GM18907 (cell line): ENCODE measurements at regions not wholly inside any gene's neighbourhood (a gene's known extent, or its start where the extent isn't known, plus 50 kb on each side); places are given as distances from the start of the nearest gene placed in this dataset.

Experiments
- ATAC-seq: cut with Tn5 transposase; IDR thresholded peaks from one replicate; pipeline ENCODE4 v1.9.1; 2021; ENCODE audit warnings: mild to moderate bottlenecking, moderate library complexity; ENCODE audit not compliant: unreplicated experiment

DNA sequence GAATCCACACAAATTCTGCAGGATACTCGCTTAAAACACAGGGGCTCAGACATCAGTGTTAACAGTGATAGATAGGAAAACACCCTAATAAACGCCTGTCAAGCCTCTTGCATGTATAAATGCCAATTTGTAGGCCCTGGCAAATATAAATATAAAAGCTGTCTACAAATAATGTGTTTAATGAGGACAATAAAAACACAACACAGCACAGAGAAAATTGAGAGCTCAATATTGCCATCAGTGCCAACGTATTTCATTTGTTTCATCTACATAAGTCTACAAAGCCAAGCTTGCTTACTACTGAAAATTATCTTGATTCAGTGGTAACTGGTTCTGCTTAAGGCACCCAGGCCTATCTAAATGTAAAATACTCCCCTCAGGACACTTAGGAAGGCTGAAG lies 1387.0 kb upstream of the TENM4 start:
- ATAC-seq: no peak

DNA sequence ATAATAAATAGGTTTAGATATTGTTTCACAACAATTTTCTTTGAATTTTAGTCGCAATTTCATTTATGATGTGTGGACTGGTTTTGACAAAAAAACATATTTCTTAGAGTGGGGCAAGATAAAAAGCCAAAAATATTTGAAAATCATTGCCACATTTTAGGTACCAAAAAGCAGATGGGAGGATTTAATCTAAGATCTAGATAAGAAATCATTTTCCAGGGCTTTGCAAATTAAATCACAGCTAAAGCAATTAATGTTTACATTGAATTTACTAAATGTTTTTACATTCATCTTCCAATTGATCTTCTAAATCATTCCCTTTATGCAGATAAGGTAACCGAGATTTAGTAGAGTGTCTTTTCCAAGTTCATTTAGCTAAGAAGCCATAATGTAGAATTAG lies 1386.0 kb upstream of the TENM4 start:
- no peak for ATAC-seq

DNA sequence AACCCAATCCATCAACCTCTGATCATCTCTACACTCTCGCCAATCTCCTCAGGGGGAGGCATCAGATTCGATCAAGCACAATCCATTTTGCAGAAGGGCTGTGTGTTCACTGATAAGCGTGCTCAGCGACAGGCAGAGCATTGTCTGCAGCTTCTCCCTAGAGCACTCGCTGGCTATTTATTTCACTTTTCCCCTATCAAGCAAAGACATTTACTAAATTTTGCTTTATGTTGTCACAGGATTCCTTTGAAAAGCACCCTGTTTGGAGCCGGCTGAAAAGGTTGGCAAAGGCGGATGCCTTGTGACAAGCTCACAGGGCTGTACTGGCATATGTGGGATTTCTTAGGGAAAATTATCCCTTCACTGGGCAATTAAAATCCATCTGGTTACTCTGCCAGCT lies 1381.5 kb upstream of the TENM4 start:
- no peak for ATAC-seq

DNA sequence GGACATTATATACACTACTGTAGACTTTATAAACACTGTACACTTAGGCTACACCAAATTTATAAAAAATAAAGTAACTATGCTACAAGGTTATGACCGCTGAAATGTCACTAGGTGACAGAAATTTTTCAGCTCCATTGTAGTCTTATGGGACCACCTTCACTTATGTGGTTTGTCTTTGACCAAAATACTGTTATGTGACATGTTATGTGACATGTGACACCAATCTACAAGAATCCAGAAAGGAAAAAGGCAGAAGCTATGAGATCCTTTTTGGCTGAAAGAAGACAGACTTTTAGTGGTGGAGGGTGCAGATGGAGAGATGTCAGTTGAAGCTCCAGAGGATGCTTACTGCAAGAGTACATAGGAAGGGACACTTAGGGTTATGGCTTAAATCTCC lies 1378.4 kb upstream of the TENM4 start:
- no peak for ATAC-seq

DNA sequence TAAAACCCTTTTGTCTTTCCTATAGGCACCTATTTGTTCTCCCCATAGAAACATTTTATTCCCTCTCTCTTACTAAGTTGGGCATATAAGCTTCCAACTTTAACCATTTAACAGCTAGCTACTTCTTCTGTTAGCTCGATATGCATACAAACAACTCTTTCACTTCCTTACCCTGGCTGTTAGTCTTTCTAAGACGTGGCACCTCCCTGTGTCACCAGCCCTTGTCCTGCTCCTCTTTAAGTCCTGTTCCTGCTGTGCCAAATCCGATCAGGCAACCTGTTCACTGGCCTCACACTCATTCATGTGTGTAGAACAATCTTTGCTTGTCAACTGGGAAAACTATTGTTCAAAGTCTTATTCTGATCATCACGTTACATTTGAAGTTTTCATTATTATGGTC lies 1376.1 kb upstream of the TENM4 start:
- peak; percentile 35 for ATAC-seq

DNA sequence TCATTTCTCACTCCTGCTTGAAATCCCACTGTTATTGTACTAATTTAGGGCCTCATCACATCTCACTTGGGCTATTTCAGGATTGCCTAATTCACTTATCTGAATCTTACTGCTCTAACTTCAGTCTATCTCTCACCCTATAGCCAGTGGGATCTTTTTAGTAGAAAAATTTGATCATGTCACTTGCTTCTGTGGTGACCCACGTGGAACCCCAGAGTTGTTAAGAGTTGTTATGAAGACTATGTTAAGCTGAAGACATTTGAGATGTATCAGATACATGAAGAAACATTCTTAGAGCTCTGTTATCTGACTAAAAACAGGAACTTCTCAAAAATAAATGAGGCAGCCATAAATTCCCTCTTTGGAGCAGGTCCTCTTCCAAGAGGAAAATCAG lies 1375.6 kb upstream of the TENM4 start:
- ATAC-seq: peak; percentile 43

DNA sequence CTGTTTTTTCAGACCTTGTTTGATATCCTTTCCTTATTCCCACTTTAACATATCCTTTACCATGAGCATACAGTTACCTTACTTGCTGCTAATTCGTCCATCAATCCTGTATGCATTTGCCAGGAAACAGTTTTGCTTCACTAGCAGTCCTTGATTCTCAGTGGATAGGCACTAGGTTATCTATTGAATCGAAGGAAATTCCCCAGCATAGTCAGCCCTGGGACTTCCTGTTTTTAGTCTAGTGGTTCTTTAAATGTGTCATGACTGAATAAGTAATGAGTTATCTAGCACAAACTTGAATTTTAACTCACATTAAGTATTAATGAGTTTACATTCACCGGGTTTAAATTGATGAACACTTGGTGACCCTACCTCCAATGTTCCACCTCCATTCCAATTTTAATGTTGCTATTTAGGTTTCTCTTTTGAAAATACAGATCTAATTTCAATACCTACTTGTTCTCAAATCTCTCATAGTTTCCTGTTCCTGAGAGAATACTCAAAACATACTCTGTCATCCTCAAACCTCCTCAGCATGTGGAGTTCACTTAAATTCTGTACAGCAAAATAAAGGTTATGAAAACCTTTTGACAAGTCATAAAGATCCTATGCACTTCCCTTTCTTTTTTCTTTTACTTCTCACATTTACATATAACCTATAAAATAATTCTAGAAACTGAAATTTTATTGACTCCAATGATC lies 1375.1 kb upstream of the TENM4 start:
- ATAC-seq: peak; percentile 95

DNA sequence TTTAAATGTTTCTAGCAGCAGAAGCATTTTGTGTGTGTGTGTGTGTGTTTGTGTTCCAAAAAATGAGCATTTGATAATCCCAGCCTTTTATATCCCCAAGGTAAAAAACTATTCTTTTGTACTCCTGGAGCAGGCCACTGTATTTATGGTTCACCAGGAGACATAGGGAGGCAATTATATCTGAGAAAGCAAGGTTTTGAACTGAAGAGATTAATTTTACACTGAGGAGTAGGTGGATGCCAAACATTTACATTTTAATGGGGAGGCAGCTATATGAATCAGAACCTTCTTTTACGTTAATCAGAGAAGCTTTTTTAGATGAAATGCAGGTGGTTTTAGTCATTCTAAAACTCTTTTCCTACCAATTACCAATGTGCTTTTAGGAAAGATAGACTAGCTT lies 1374.0 kb upstream of the TENM4 start:
- ATAC-seq: no peak

DNA sequence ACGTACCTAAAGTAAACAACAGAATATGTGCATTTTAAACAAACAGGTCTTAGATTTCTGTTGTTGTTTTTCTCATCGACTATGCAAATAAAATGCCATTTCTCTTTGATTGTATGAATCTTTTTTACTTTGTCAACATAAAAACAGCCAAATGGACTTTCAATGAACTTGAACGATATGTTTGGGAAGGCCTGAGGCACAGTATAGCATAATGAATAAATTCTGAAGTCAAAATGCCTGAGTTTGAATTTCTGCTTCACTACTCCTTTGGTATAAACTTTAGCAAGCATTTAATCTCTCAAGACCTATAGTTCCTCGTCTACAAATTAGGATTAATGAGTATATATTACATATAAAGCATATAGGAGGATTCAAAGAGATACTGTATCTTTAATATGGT lies 1369.9 kb upstream of the TENM4 start:
- ATAC-seq: no peak

DNA sequence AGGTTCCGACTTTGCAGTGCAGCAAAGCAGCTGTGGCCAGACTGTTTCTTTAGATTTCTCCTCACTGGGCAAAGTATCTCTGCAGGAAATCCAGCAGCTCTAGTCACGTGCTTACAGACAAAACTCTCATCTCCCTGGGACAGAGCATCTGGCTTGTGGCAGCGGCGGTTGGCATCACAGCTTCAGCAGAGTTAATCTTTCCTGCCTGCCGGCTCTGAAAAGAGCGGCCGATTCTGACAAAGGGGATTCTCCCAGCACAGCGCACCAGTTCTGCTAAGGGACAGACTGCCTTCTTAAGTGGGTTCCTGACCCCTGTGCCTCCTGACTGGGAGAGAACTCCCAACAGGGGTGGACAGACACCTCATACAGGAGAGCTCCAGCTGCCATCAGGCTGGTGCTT lies 1357.3 kb upstream of the TENM4 start:
- ATAC-seq: no peak

DNA sequence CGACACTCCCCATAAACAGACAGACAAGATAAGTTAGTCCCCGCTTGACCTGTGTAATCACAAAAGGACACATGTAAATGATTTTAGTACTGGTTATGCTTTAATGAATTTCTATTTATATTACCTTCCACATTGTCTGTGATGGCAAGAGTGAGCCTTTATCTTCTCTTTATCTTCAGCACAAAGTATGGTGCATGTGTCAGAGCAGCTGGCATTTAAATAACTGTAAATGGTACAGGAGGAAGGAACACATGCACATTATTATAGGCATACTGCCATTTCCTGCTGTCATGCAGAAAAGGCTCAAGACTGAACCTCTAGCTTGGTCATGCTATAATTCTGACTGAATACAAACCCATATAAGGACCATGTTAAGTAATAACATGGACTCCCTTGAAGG lies 1342.7 kb upstream of the TENM4 start:
- ATAC-seq: no peak

DNA sequence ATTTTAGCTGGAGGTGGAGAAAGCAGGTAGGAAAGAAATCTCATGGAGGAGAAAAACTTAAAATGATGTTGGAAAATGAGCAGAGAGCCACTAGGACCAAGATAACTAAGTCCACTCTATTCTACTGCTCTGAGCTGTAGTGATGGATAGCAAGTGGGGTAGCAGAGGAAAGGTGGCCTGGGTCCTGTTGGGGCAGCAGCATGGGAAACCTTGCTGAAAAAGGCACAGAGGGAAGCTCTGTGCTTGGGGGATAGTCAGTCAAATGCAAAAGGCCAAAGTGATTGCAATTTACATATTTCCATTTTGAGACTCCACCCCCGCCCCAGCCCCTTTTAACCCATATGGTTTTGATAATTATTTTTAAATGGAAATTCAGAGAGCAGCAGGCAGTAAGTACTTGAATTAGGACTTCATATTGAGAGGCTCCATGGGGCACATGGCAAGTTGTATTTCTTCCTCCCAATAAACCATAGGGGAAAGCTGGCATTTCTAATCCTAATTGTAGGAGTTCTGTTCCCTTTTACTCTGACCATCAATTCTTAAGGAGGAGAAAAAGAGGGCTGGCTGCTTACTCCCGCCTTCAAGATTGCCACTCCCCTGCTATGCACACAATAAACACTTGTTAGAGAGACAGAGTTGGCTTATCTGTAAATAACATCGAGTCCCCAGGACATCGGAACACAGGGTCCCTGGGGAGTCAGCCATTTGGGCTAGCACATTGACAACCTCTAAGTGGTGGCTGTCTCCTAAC lies 1341.5 kb upstream of the TENM4 start:
- ATAC-seq: no peak

DNA sequence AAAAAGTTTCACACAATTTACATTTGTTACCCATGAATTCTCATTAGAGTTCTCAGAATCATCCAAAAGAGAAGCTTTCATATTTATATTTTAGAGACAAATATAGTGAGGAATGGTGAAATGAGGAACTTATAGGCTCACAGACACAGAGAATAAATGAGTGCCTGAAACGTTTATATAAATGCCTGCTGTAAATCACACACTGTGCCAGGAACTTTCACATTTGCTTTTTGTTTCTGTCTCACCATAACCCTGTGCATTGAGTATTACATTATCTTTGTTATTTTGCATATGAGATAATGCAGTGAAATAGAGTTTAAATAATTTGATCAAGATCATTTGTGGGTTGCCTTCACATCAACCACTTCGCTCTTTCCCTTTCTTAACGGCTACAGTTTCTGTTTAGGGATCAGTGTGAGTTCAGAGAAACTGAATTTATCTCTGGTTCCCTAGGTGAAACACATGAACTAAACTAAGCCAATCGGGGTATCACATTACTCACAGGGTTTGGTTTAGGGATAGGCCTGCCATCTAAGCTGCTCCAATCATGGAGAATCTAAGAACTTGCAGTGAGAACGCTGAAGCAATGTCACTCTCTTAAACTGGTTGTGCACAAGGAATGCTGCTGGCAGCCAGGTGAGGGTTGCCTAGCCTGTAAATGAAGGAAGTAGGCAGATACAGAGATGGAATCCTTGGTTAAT lies 1339.2 kb upstream of the TENM4 start:
- no peak for ATAC-seq

DNA sequence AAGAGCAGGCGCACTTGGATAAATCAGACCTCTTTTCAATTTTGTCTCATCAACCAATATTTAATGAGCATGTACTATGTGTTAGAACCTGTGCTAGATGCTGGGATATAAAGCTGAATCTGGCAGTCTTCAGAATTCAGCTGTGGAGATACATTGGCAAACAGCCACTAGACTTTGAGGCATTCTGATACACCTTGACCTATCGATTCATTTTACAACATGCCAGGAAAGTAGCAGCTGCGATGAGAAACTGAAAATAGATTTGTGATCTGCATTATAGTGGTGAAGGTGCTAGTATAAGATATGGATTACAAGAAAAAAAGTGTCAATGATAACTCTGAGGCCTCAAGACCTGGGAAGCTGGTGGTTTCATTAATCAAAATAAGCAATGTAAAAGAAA lies 1338.1 kb upstream of the TENM4 start:
- no peak for ATAC-seq

DNA sequence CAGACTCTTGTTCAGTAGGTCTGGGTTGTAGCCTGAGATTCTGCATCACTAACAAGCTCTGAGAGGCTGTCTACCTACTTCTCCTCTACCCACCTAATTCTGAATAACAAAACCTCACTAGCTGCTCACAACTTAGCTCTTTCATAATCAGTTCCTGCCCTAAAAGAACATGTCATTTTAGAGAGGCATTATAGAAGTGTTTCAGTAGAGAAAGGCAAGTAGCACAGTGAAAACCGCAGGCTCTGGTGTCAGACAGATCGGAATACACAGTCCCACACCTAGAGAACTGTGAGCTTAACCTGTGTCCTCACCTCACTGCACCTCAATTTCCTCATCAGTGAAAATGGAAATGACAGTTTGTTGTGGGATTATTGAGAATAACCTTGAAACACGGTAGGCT lies 1337.6 kb upstream of the TENM4 start:
- ATAC-seq: no peak

DNA sequence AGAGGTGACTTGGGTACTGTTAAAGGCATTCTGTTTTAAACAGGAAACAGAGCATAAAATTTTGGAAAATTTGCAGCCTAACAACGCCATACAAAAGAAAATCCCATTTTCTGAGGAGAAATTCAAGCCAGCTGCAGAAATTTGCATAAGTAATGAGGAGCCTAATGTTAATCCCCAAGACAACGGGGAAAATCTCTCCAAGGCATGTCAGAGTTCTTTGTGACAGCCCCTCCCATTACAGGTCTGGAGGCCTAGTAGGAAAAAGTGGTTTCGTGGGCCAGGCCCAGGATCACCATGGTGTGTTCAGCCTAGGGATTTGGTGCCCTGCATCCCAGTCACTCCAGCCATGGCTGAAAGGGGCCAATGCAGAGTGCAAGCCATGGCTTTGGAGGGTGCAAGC lies 1333.1 kb upstream of the TENM4 start:
- no peak for ATAC-seq

DNA sequence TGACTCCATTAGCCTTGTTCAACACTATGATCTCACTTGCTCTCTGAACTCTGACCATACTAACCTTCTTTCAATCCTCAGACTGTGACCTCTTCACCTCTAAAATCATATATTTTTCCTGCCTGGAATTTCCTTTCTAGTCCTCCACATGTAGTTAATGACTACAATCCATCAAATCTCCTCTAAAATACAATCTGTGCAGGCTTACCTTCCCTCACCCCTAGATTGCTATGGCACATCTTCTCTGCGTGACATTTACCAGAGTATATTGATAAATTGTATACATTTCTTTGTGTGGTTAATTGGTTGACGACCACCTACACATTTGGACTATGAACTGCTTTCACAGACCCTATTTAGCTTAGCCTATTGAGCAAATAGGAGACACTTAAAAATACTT lies 1330.2 kb upstream of the TENM4 start:
- no peak for ATAC-seq

DNA sequence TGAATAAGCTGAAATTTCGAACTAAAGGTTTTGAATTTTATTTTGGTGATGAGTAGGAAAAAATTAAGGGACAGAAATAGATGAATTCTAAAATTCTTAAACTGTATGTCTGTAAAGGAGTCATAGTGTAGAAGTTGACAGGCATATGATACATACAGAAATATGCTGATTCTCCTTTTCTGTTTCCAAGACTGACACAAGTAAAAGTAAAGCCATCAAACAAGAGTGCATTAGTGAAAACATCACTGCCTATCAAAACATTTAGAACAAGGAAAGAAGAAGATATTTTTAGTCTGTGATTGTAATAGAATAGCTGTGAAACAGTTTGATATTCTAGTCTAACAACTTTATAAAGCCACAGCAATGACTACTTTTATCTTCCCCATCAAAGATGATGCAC lies 1318.0 kb upstream of the TENM4 start:
- ATAC-seq: no peak

DNA sequence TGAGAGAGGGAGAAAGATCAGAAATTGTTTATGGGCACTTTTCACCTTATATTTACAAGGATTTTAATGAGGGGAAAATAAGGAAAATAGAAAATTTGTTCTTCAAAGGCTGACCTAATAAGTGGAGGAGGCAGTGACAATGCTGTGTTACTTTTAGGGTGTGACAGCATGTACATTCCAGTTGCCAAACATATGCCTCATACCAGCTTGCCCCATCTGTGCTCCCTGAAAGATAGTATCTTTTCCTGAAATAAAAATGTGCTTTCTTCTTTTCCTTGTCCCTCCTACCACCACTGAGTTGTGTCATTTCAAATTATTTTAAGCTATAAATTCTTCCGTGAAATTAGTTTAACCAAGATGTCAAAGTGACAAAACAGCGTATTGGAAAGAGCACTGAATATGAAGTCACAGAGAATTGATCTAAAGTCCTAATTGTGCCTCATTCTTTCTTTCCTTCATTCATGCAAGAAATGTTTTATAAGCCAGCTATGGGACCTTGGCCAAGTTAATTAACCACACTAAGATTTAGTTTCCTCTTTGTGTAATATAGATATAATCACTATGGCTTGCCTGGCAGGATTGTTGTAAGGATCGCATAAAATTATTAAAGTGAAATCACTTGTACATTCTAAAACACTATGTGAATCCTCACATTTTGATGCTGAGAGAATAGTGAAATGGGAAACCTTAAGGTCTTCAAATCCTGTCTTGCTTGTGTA lies 1307.5 kb upstream of the TENM4 start:
- ATAC-seq: no peak

DNA sequence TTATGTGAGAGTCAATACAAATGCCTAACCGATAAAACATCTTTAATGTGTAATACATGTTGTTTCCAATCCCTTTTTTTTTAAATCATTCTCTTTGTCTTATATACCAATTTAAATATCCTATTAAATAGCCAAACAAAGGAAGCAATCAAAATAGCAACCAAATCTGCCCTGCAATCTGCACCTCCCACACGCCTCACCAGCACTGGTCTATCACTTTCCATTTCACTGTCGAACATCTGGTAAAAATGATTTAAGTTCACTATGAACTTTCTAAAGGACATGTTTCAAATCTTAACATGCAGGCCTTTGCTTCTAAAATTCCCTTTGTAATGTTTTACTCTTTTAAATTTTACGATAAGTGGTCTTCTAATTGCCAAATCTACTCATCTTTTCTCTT lies 1305.5 kb upstream of the TENM4 start:
- no peak for ATAC-seq

DNA sequence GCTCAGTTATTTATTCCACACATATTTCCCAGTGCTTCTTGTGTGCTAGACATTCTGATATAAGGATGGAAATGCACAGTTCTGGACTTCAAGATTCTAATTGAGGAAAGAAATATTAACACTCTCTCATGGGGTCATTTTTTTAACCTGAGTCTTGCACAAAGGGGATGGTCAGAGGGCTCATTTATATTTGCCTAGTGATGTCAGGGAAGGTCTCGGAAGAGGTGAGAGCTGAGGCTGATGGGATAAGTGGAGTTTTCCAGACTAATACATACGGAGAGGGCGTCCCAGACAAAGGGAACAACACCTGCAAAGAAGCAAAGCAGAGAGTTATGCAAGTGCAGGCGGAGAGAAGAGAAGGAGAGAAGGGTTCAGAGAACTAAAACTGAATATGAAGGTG lies 1304.6 kb upstream of the TENM4 start:
- no peak for ATAC-seq

DNA sequence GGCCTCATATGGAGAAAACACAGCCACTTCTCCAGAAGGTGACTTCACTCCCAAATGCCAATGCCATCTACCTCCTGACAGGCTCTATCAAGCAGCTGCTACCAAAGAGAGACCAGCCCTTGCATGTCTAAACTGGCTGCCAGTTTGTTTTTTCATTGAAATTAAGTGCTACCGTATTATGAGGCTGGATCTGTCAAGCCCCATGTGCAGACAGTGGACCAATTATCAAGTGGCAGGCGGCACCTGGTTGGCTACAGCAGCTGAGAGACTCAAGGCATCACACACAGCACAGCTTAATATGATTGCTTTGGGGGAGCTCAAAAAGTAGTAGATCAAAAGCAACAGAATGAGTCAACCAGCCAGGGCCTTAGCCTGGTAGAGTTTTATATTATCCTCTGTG lies 1293.0 kb upstream of the TENM4 start:
- no peak for ATAC-seq
